Stimulated activated memory B cell treated with anti-CD40 and anti-IgM and Interleukin-4, amounts not matched to agents 10 μg/mL and 1 μg/mL and 100 μg/mL, for 72 hours (primary cell): ENCODE measurements at regions not wholly inside any gene's neighbourhood (a gene's known extent, or its start where the extent isn't known, plus 50 kb on each side); places are given as distances from the start of the nearest gene placed in this dataset.

Experiments
- ATAC-seq: fragments of 150-1000 bp; cut with Tn5 transposase; 2 replicates; pipeline ENCODE4 v1.10.0; 2021
- H3K27ac Mint-ChIP-seq: one replicate; pipeline ENCODE4 v1.8.0; 2022; ENCODE audit warnings: mild to moderate bottlenecking, mixed read lengths
- H3K27me3 Mint-ChIP-seq: one replicate; pipeline ENCODE4 v1.8.0; 2022; ENCODE audit warnings: mixed read lengths
- H3K36me3 Mint-ChIP-seq: one replicate; pipeline ENCODE4 v1.8.0; 2022; ENCODE audit warnings: mixed read lengths
- H3K4me1 Mint-ChIP-seq: one replicate; pipeline ENCODE4 v1.8.0; 2022; ENCODE audit warnings: mixed read lengths
- H3K4me3 Mint-ChIP-seq: one replicate; pipeline ENCODE4 v1.8.0; 2022; ENCODE audit warnings: mild to moderate bottlenecking, moderate library complexity, mixed read lengths
- H3K9me3 Mint-ChIP-seq: one replicate; pipeline ENCODE4 v1.8.0; 2022; ENCODE audit warnings: mixed read lengths

DNA sequence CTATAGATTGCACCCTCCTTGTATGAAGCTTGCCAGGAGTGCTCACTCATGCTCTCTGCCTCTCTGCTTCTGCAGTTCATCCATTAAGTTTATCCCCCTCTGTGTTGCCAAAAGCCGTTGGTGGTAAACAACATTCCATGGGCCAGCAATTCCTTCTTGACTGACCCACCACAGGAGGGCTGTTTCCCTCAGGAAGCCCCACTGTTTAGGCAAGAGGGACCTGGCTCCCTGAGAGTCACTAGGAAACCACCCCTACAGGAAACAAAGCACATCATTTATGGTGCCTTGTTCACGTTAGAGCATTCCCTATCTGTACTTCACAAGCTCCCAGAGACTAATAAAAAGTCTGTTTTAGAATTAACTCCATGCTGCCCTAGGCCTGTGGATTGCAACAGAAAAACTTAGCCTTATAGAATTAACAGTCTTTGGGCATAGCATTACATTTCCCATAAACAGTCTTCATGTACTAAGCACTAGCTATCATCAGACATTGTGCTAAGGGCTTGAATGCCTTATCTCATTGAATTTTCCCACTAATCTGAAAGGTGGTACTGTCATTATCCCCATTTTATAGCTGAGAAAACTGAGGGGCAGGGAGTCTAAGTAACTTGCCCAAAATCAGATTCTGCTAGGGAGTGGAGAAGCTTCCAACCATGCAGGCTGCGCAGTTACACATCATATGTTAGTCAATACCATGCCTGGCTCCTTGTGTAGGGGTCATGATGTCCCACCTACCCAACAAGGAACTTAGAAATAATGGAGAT is 149.9 kb downstream of the SHQ1 start:
- H3K4me1 Mint-ChIP-seq: no peaks in the 10 kb centered on the region
- H3K4me3 Mint-ChIP-seq: no peak overlapping the region
- no peaks in the 10 kb centered on the region for H3K9me3 Mint-ChIP-seq
- H3K27ac Mint-ChIP-seq: no peak overlapping the region
- no peak for ATAC-seq
- H3K27me3 Mint-ChIP-seq: peaks cover 30% of the 10 kb centered on the region
- H3K36me3 Mint-ChIP-seq: no peaks in the 10 kb centered on the region

DNA sequence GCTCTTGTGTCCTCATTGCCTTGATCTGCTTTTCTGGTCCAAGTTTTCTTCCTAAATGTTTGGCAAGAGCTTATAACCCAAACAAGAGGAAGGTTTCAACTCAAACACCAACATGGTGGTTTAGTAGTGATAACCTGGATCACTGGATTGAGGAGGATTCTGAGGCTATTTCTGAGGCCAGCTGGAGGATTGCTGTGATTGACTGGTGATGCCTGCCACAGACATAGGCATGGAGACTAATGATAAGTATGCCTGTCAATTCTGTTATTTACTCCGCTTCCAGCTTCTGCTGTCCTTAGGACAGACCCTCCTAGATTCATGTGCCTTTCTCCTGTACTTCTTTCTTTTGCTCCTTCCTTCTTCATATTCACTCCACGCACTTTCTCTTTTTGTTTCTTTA is 150.5 kb downstream of the SHQ1 start:
- Mint-ChIP-seq H3K4me1 (no peaks in the 10 kb centered on the region), H3K4me3 (no peak overlapping the region), H3K27me3 (peaks cover 36% of the 10 kb centered on the region), H3K36me3 (no peaks in the 10 kb centered on the region), H3K27ac (no peak overlapping the region), H3K9me3 (no peaks in the 10 kb centered on the region)
- ATAC-seq: no peak

DNA sequence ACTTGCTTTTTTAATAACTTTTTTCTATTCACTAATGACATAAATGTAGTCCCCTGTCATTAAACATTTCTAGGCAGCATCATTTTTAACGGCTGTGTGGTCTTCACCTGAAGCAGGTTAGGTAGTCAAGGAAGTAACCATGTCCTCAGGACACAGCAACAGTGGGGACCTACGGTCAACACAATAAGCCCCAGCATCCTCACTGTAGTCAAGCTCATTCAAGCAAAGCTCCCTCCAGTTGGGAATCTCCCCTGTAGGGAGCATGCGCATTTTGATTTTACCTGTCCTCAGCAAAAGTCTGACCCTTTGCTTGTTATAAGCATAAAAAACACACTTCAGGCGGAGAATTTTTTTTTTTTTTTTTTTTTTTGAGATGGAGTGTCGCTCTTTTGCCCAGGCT is 151.4 kb downstream of the SHQ1 start:
- Mint-ChIP-seq H3K27ac (no peak overlapping the region), H3K9me3 (no peaks in the 10 kb centered on the region), H3K27me3 (peaks cover 37% of the 10 kb centered on the region), H3K36me3 (no peaks in the 10 kb centered on the region), H3K4me3 (no peak overlapping the region), H3K4me1 (no peaks in the 10 kb centered on the region)
- no peak for ATAC-seq

DNA sequence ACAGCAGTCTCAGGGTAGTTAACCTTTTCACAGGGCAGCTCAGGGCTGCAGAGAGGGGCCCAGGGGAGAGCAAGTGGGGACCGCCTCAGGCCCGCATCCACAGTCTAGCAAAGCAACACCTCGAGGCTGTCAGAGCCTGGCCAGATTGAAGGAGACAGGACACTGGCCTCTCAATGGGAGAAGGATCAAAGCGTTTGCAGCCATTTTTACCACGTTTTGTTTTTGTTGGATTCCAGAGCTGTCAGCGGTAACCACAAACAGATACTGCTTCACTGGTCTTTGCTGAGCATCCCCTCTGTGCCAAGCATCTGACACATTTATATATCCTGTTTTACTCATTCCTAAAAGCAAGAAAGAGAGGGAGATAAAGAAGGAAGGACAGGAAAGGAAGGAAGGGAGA is 153.8 kb downstream of the SHQ1 start:
- Mint-ChIP-seq H3K27ac (no peak overlapping the region), H3K4me3 (no peak overlapping the region), H3K36me3 (no peaks in the 10 kb centered on the region), H3K27me3 (peaks cover 25% of the 10 kb centered on the region), H3K4me1 (no peaks in the 10 kb centered on the region), H3K9me3 (no peaks in the 10 kb centered on the region)
- no peak for ATAC-seq

DNA sequence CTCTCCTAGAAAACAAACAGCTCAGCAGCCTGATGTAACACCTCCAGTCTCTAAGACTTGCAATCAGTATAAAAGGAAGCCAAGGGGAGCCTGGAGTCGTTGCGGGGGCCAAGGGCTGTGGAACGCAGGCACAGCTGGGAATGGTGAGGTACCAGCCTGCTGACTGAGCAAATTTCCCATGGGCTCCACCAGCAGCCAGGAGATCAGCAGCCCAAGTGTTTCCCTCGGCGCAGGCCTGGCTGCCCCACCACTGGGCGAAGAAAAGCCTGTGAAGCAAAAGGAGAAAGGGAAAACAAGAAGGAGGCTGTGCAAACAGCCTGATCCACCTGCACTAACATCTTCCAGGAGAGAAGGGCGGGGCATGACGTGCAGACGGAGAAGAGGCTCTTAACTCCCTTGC is 155.3 kb downstream of the SHQ1 start:
- no peak overlapping the region for H3K27ac Mint-ChIP-seq
- no peaks in the 10 kb centered on the region for H3K36me3 Mint-ChIP-seq
- peaks cover 14% of the 10 kb centered on the region for H3K4me1 Mint-ChIP-seq
- H3K9me3 Mint-ChIP-seq: no peaks in the 10 kb centered on the region
- ATAC-seq: no peak
- H3K4me3 Mint-ChIP-seq: no peak overlapping the region
- peaks cover 19% of the 10 kb centered on the region for H3K27me3 Mint-ChIP-seq

DNA sequence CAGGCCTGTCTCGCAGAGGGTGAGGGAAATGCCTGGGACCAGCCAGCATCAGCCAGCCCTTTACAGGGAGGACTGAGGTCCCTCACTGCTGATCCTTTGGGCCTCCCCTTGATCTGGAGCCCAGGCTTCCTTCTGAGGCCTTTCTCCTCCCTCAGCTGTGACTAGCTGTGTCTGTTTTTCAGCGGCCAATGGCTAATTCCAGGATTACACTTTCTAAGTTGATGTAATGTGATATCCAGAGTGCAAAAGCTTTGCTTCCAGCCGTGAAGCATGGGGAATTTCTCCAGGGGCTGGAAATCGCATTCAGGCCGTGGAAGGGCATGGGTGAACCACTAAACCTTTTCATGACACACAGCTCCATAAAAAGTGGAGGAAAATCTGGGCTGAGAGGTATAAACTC is 157.6 kb downstream of the SHQ1 start:
- H3K4me1 Mint-ChIP-seq: peaks cover 16% of the 10 kb centered on the region

DNA sequence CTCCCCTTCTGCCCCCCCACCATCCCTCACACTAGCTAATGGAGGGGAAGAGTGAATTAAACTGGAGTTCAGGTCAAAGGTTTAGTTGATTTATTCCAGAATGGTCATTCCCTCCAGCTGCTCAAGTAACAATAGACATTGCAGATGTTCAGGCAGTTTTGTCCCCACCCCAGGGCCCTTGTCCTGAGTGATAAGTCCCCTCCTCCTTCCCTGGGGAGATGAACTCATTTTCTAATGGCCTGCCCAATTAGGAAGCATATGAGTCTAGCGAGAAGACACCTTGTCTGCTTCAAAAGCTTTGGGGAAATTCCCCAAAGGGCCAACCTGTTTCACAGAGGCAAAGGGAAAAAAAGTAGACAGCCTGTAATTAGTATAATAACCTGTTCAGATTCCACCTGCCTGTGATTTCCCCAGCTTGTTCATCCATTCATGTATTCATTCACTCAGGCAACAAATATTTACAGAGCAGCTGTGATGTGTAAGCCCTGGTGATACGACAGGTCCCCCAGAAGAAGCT is 165.3 kb downstream of the SHQ1 start:
- Mint-ChIP-seq H3K36me3 (no peaks in the 10 kb centered on the region), H3K27me3 (peaks cover 37% of the 10 kb centered on the region), H3K9me3 (peaks cover 2% of the 10 kb centered on the region), H3K4me1 (peaks cover 18% of the 10 kb centered on the region), H3K27ac (no peak overlapping the region), H3K4me3 (no peak overlapping the region)
- peak; percentile 71 for ATAC-seq

More for the DNA sequence above, 157.6 kb downstream of the SHQ1 start:
- Mint-ChIP-seq H3K9me3 (no peaks in the 10 kb centered on the region), H3K27ac (no peak overlapping the region), H3K36me3 (no peaks in the 10 kb centered on the region), H3K27me3 (peaks cover 9% of the 10 kb centered on the region), H3K4me3 (no peak overlapping the region)
- ATAC-seq: no peak

DNA sequence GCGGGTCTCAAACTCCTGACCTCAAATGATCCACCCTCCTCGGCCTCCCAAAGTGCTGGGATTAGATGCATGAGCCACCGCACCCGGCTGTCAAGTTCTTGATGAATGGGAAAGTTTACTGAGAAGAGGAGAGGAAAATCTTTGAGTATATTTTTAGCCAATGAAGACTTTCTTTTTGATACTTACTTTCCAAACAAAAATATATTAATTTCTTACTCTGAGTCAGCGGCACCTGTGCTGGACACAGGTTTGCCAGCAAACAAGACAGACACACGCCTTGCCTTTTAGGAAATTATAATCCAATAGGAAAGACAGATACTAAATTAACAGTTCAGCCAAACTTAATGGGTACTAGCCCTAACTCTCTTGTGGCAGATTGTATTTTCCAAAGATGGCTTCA is 166.6 kb downstream of the SHQ1 start:
- Mint-ChIP-seq H3K27ac (no peak overlapping the region), H3K4me1 (peaks cover 16% of the 10 kb centered on the region), H3K4me3 (no peak overlapping the region), H3K9me3 (peaks cover 5% of the 10 kb centered on the region), H3K27me3 (peaks cover 46% of the 10 kb centered on the region), H3K36me3 (peaks cover 5% of the 10 kb centered on the region)
- no peak for ATAC-seq

DNA sequence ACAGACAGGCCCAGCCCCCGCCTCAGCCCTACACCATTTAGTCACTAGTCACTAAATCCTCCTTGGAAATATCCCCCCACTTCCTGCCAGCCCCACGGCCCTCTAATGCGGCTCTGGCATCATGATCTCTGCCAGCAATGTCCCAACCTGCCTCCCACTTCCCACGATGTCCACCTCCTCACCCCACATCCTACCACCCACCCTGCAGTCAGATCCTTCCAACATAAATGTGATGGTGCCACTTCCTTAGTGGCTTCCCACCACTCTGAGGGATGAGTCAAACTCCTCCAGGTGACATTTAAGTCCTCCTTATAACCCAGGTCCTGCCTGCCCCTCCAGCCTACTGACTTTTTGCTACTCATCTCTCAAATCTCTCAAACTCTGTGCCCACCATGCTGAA is 167.5 kb downstream of the SHQ1 start:
- no peak for ATAC-seq
- H3K4me3 Mint-ChIP-seq: no peak overlapping the region
- H3K9me3 Mint-ChIP-seq: peaks cover 5% of the 10 kb centered on the region

DNA sequence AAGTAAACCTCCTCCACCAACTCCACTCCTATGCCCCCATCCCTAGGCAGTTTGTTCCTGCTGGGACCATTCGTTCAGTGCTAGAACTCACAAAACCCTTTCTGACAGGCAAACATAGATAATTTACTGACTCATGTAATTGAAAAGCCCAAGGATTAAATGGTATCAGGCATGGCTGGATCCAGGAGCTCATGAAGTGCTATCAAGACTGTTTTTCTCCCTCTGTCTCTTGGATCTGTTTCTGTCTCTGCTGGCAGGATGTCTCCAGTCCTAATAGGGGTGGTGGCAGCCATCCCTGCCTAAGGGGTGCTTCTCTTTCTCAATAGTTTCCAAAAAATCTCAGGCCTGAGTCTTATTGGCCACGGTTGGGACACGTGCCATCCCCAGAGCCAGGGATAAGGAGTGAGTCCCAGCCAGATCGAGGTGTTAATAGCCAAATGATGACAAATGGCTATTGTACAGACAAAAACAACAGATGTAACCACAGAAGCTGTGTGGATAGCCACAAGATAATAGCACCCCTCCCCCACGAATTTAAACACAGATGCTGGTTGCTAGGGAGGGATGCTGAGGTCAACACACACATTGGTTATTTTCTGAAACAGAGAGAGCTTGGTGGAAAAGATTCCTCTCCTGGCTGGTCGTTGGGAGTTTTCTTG is 168.6 kb downstream of the SHQ1 start:
- H3K4me3 Mint-ChIP-seq: no peak overlapping the region
- no peak overlapping the region for H3K27ac Mint-ChIP-seq

More for the DNA sequence above, 167.5 kb downstream of the SHQ1 start:
- no peak overlapping the region for H3K27ac Mint-ChIP-seq
- H3K36me3 Mint-ChIP-seq: peaks cover 5% of the 10 kb centered on the region
- H3K27me3 Mint-ChIP-seq: peaks cover 46% of the 10 kb centered on the region
- H3K4me1 Mint-ChIP-seq: peaks cover 16% of the 10 kb centered on the region

DNA sequence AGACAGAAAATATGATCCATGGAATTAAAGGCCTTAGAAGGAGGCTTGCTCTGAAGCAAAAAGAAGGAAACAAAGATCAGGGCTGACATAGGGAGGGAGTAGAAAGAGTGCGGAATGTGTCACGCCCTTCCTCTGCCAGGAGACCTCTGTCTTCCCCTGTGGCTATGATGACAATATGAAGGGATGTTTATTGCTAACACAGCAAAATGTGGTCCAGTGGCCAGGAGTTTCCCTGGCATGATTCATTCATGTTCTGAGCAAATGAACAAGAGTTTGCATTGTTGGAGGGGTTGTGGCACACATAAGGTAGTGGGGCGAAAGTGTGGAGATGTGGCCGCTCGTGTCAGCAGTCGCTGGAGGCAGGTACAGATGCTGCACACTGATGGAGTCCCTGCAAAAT is 169.4 kb downstream of the SHQ1 start:
- Mint-ChIP-seq H3K36me3 (peaks cover 5% of the 10 kb centered on the region), H3K27me3 (peaks cover 39% of the 10 kb centered on the region), H3K4me3 (no peak overlapping the region), H3K27ac (no peak overlapping the region), H3K4me1 (peaks cover 17% of the 10 kb centered on the region), H3K9me3 (peaks cover 5% of the 10 kb centered on the region)
- no peak for ATAC-seq

More for the DNA sequence above, 168.6 kb downstream of the SHQ1 start:
- Mint-ChIP-seq H3K4me1 (peaks cover 16% of the 10 kb centered on the region), H3K36me3 (peaks cover 5% of the 10 kb centered on the region), H3K9me3 (peaks cover 5% of the 10 kb centered on the region), H3K27me3 (peaks cover 44% of the 10 kb centered on the region)
- ATAC-seq: no peak

DNA sequence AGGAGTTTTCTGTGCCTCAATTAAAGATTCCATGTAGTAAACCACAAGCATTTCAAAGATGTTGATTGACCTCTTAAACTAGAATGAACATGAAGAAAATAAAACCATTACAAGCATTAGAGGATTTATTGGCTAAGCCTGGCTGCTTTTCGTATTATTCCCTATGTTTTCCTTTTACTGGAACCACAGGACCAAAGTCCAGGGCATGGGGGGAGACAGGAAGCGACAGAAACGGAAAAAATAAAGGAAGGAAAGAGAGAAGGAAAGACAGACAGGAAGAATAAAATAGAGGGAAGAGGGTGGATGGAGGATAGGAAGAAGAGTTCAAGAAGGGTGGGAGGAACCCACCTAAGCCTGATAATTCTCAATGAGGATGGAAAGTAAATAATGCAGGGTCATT is 169.9 kb downstream of the SHQ1 start:
- Mint-ChIP-seq H3K9me3 (peaks cover 5% of the 10 kb centered on the region), H3K36me3 (peaks cover 5% of the 10 kb centered on the region), H3K27me3 (peaks cover 39% of the 10 kb centered on the region), H3K4me1 (peaks cover 22% of the 10 kb centered on the region), H3K4me3 (no peak overlapping the region), H3K27ac (peak overlapping the region; percentile 7)
- no peak for ATAC-seq

DNA sequence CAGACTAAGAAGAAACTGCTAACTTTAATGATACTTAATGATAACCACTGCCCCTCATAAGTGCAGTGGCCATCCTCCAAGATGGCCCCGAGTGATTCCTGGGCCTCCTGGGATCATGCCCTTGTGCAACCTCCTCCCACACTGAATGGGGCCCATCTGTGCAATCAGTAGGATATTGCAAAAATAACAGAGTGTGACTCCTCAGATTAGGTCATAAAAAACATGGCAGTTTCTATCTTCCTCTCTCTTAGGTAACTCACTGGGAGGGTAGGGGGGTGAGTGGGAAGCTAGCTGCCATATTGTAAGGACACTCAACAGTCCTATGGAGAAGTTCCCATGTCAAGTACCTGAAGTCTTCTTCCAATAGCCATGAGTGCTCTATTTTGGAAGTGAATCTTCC is 173.0 kb downstream of the SHQ1 start:
- Mint-ChIP-seq H3K36me3 (peaks cover 5% of the 10 kb centered on the region), H3K27ac (no peak overlapping the region), H3K4me1 (peaks cover 27% of the 10 kb centered on the region), H3K27me3 (peaks cover 16% of the 10 kb centered on the region), H3K4me3 (no peak overlapping the region), H3K9me3 (peaks cover 3% of the 10 kb centered on the region)
- no peak for ATAC-seq

DNA sequence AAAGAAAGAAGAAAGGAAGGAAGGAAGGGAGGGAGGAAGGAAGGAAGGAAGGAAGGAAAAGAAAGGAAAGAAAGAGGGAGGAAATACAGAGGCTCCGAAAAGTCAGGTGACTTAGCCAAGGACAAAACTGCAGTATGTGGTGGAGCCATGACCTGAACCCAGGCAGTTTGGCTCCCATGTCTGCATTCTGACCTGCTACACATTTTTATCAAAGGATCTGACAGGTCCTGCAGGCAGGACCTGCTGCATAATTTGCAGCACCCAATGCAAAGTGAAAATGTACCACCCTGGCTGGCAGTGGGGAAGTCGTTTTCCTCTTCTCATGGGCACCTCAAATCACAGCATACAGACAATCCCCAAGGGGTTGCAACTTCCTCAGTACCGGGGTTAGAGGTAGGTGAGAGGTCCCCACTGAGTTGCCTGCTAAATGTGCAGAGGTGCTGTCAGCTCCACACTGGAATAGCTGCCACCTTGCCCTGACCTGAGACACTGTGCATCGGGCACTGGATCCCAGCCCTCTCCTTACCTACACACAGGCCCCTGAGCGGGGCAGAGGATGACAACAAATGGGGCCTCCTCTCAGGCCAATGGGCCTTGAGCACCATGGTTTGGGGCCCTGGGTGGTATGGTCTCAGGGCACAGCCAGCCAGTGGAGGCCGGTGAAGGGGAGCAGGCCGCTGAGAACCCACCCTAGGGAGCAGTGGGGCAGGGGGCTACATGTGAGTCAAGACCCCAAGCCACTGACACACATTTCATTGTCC is 175.1 kb downstream of the SHQ1 start:
- Mint-ChIP-seq H3K4me1 (peaks cover 22% of the 10 kb centered on the region), H3K4me3 (no peak overlapping the region), H3K27me3 (peaks cover 14% of the 10 kb centered on the region), H3K36me3 (peaks cover 5% of the 10 kb centered on the region), H3K9me3 (peaks cover 3% of the 10 kb centered on the region), H3K27ac (no peak overlapping the region)
- peak; percentile 73 for ATAC-seq

DNA sequence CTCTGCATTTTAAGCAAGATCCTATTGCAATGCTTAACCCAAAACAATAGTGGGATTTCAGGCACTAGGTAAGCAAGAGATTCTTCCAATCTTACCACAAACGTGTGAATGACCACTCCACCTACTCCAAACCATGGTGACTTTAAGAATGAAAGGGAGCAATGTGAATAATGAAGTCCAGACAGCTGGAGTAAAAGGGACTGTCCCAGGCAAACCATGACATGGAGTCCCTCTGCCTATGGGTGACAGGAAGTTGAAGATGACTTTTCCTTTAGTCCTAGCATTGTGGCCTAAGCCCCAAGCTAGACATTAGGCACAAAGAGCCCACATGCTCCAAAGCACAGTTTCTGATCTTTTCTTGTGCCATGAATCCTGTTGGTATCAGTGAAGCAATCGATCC is 179.0 kb downstream of the SHQ1 start:
- ATAC-seq: no peak
- H3K36me3 Mint-ChIP-seq: no peaks in the 10 kb centered on the region
- no peaks in the 10 kb centered on the region for H3K9me3 Mint-ChIP-seq
- H3K27me3 Mint-ChIP-seq: peaks cover 18% of the 10 kb centered on the region
- no peak overlapping the region for H3K27ac Mint-ChIP-seq
- H3K4me3 Mint-ChIP-seq: no peak overlapping the region
- H3K4me1 Mint-ChIP-seq: peaks cover 21% of the 10 kb centered on the region
